ENCODE measurements at regions not wholly inside any gene's neighbourhood (a gene's known extent, or its start where the extent isn't known, plus 50 kb on each side); places are given as distances from the start of the nearest gene placed in this dataset.

DNA sequence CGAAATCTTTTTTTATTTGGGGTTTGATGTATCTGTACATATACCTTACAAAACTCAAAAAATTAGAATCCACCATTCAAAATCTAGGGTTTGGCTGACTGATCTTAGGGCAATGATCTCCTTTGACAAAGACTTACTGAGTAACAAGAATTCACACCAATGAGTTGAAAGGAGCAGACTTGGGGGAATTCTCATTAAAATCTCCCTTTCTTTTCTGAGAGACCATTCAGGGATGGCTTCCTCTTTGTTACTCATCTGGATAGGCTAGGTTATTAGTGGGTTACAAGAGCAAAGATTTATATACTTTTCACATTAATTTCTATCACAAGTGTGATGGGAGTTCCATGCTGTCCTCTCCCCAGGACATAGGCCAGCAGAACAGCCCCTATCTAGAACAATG, 661.0 kb downstream of the KCTD16 start:
- no peaks in the 10 kb centered on the region for H3K9me3 ChIP-seq (ENCODE audit: control insufficient read depth, low read length)
- no peaks in the 10 kb centered on the region for H3K79me2 ChIP-seq
- H3K9ac ChIP-seq, result no peak overlapping the region
- no peak overlapping the region for H3K4me3 ChIP-seq (ENCODE audit: low read depth, low read length)
- TF ChIP-seq, protein P1, sequence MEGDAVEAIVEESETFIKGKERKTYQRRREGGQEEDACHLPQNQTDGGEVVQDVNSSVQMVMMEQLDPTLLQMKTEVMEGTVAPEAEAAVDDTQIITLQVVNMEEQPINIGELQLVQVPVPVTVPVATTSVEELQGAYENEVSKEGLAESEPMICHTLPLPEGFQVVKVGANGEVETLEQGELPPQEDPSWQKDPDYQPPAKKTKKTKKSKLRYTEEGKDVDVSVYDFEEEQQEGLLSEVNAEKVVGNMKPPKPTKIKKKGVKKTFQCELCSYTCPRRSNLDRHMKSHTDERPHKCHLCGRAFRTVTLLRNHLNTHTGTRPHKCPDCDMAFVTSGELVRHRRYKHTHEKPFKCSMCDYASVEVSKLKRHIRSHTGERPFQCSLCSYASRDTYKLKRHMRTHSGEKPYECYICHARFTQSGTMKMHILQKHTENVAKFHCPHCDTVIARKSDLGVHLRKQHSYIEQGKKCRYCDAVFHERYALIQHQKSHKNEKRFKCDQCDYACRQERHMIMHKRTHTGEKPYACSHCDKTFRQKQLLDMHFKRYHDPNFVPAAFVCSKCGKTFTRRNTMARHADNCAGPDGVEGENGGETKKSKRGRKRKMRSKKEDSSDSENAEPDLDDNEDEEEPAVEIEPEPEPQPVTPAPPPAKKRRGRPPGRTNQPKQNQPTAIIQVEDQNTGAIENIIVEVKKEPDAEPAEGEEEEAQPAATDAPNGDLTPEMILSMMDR (IDR thresholded peaks at IDR 0.05), result no peak
- H3K27ac ChIP-seq, result no peak overlapping the region
- H3K27me3 ChIP-seq (ENCODE audit: control insufficient read depth, insufficient read depth, low read length), result no peaks in the 10 kb centered on the region
- H2AFZ ChIP-seq, result no peak overlapping the region
- no peaks in the 10 kb centered on the region for H3K36me3 ChIP-seq (ENCODE audit: control insufficient read depth, insufficient read depth, low read length)
- no peaks in the 10 kb centered on the region for H3K4me1 ChIP-seq
- H3K4me2 ChIP-seq (ENCODE audit: low read length), result no peak overlapping the region

DNA sequence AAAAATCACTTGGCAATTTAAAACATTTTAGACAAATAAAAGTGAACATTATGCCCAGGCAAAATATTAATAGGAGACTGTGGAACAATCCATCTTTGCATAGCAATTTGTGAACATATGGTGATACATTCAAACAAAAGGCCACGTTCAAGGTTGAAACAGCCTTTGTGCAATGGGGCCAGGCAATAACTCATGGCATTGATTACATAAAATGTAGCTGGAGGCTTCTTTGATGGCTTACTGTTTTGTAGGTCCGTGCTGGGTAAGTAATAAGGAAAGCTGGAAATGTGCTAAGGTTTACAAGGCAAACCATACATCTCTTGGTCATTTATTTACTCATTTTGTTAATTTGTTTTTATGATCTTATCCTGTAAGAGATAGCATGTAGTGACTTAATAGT, 651.8 kb downstream of the KCTD16 start:
- Histone ChIP-seq H3K9me3 (ENCODE audit: control insufficient read depth, low read length) (no peaks in the 10 kb centered on the region), H3K36me3 (ENCODE audit: control insufficient read depth, insufficient read depth, low read length) (no peaks in the 10 kb centered on the region), H3K4me1 (no peaks in the 10 kb centered on the region), H2AFZ (no peak overlapping the region), H3K79me2 (no peaks in the 10 kb centered on the region), H3K27me3 (ENCODE audit: control insufficient read depth, insufficient read depth, low read length) (no peaks in the 10 kb centered on the region), H3K4me2 (ENCODE audit: low read length) (no peak overlapping the region), H3K9ac (no peak overlapping the region), H3K4me3 (ENCODE audit: low read depth, low read length) (no peak overlapping the region), H3K27ac (no peak overlapping the region)
- TF ChIP-seq, protein P1 (IDR thresholded peaks at IDR 0.05), result no peak

DNA sequence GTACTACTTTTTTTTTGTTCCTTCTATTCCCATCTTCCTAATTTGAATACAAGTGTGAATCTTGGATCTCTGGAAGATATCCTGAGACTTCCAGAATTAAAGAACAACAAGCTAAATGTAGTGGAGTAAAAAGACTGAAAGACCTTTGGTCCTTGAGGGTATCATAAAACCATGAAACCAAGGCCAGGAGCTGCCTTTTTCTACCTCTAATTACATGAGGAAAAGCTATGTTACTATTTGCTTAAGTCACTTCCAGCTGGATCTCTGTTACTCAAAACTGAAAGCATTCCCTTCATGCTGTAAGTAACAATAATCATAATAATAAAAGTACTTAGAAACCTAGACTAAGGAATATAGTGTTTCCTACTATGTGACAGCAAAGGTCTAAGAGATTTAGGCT, 649.6 kb downstream of the KCTD16 start:
- H3K4me3 ChIP-seq (ENCODE audit: low read depth, low read length), result no peak overlapping the region
- H3K4me1 ChIP-seq, result no peaks in the 10 kb centered on the region
- H2AFZ ChIP-seq, result no peak overlapping the region
- H3K79me2 ChIP-seq, result no peaks in the 10 kb centered on the region
- no peaks in the 10 kb centered on the region for H3K9me3 ChIP-seq (ENCODE audit: control insufficient read depth, low read length)
- TF ChIP-seq, protein P1 (IDR thresholded peaks at IDR 0.05), result no peak
- no peaks in the 10 kb centered on the region for H3K27me3 ChIP-seq (ENCODE audit: control insufficient read depth, insufficient read depth, low read length)
- H3K9ac ChIP-seq, result no peak overlapping the region
- H3K36me3 ChIP-seq (ENCODE audit: control insufficient read depth, insufficient read depth, low read length), result no peaks in the 10 kb centered on the region
- H3K4me2 ChIP-seq (ENCODE audit: low read length), result no peak overlapping the region
- no peak overlapping the region for H3K27ac ChIP-seq

DNA sequence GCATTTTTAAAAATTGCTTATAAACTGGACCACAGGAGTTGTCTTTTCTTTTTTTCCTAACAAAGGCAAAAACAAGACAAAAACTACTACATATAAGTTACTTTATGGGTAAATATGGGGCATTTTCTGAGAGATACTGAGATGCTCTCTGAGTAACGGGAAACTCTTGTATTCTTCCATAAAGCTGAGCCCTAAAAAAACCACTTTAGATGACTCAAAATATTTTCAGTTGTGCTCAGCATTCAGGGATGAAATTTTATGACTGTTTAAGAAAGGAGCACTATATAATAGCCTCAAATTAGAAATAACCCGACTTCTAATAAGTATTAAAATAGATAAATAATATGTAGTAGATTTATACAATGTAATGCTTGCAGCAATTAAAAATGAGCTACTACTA, 644.5 kb downstream of the KCTD16 start:
- Histone ChIP-seq H3K4me1 (no peaks in the 10 kb centered on the region), H3K9ac (no peak overlapping the region), H3K36me3 (ENCODE audit: control insufficient read depth, insufficient read depth, low read length) (no peaks in the 10 kb centered on the region), H3K79me2 (no peaks in the 10 kb centered on the region), H2AFZ (no peak overlapping the region), H3K9me3 (ENCODE audit: control insufficient read depth, low read length) (no peaks in the 10 kb centered on the region), H3K27ac (no peak overlapping the region), H3K27me3 (ENCODE audit: control insufficient read depth, insufficient read depth, low read length) (no peaks in the 10 kb centered on the region), H3K4me2 (ENCODE audit: low read length) (no peak overlapping the region), H3K4me3 (ENCODE audit: low read depth, low read length) (no peak overlapping the region)
- TF ChIP-seq, protein P1 (IDR thresholded peaks at IDR 0.05), result no peak

DNA sequence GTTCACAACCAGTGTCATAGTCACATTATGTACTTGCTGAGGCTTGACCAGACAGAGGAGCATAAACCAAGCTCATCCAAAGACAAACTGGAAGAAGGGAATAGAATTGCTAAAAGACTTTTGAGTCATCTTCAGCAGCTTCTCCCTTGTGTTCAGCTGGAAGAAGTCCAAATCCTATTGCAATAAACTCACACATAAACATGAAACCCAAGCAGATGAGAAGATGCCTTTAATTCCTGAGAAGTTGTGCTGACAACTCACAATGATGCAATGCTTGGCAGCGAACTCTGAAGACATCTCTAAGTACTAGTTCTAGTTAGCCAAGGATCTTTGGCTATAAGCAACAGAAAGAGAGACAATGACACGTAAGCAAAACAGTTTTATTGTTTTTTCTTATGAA, 642.1 kb downstream of the KCTD16 start:
- Histone ChIP-seq H3K79me2 (no peaks in the 10 kb centered on the region), H3K4me3 (ENCODE audit: low read depth, low read length) (no peak overlapping the region), H3K4me1 (no peaks in the 10 kb centered on the region), H3K4me2 (ENCODE audit: low read length) (no peak overlapping the region), H3K27ac (no peak overlapping the region), H3K9ac (no peak overlapping the region), H3K9me3 (ENCODE audit: control insufficient read depth, low read length) (no peaks in the 10 kb centered on the region), H3K27me3 (ENCODE audit: control insufficient read depth, insufficient read depth, low read length) (no peaks in the 10 kb centered on the region), H2AFZ (no peak overlapping the region), H3K36me3 (ENCODE audit: control insufficient read depth, insufficient read depth, low read length) (no peaks in the 10 kb centered on the region)
- TF ChIP-seq, protein P1 (IDR thresholded peaks at IDR 0.05), result no peak

Data from parathyroid adenoma (tissue), 2 donors.